Peyer's patch (tissue), 4 donors: ENCODE measurements at regions not wholly inside any gene's neighbourhood (a gene's known extent, or its start where the extent isn't known, plus 50 kb on each side); places are given as distances from the start of the nearest gene placed in this dataset.

ENCODE experiments used
- DNase-seq, 3 donors: peaks; one replicate each; pipeline ENCODE4 v3.0.0-alpha.2; 2017 to 2019
- H3K27ac ChIP-seq, 4 donors: fragments of 200-600 bp; sonication (generic); one replicate each; pipeline ENCODE4 v1.5.1; 2016 to 2019
- H3K27me3 ChIP-seq, 2 donors: fragments of 200-600 bp; sonication (generic); one replicate each; pipeline ENCODE4 v1.5.1; 2019
- H3K36me3 ChIP-seq, 3 donors: fragments of 200-600 bp; sonication (generic); one replicate each; pipeline ENCODE4 v1.5.1; 2016 to 2019
- H3K4me1 ChIP-seq, 4 donors: fragments of 200-600 bp; sonication (generic); one replicate each; pipeline ENCODE4 v1.5.1; 2016 to 2019
- H3K4me3 ChIP-seq, 4 donors: fragments of 200-600 bp; sonication (generic); 1 replicate in 3 of 4; 2 replicates in 1 of 4; pipeline ENCODE4 v1.5.1; 2016 to 2019; ENCODE audit warnings: mild to moderate bottlenecking in 1 of 4
- H3K9me3 ChIP-seq, 4 donors: fragments of 200-600 bp; sonication (generic); one replicate each; pipeline ENCODE4 v1.5.1; 2016 to 2019; ENCODE audit warnings: mild to moderate bottlenecking in 1 of 4
- POLR2A ChIP-seq, 2 donors: fragments of 450-650 bp; IDR thresholded peaks; one replicate each; pipeline ENCODE4 v1.5.1; 2017; ENCODE audit warnings: antibody characterized with exemption in 2 of 2, mild to moderate bottlenecking in 2 of 2, moderate library complexity in 2 of 2
- TF ChIP-seq, protein P1 (sequence below), 6 experiments: fragments of 450-650 bp in 4 of 6; fragments of 200-600 bp in 2 of 6; sonication (generic) in 1 of 6; IDR thresholded peaks; one replicate each; pipeline ENCODE4 v1.5.1; 2017 to 2019; ENCODE audit warnings: antibody characterized with exemption in 6 of 6, mild to moderate bottlenecking in 3 of 6, moderate library complexity in 1 of 6

DNA sequence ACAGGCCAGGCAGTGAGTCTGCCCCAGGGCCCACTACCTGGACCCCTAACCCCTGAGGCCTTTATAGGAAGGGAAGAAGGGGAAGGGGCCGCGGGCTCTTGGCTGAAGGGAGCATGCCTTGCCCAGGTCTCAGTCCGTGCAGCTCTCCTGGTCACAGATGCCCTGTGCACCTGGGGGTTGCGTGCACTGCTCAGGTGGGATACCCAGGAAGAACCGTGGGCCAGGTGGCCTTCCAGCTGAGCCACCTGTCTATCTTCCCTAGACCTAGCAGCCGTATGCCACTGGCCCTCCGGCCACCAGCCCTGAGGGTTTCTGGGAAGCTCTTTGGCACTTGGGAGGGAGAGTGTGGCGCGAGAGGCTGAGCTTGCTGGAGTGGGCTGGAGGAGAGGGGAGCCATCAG is 1178.6 kb downstream of the BRD1 start:
- no peaks in the 10 kb centered on the region for H3K27me3 ChIP-seq
- H3K4me1 ChIP-seq = no peaks in the 10 kb centered on the region
- no peak overlapping the region for H3K27ac ChIP-seq
- no peaks in the 10 kb centered on the region for H3K9me3 ChIP-seq
- no peak overlapping the region for H3K4me3 ChIP-seq
- no peak for DNase-seq
- TF ChIP-seq POLR2A (IDR thresholded peaks at IDR 0.05) = no peak
- TF ChIP-seq, protein P1, sequence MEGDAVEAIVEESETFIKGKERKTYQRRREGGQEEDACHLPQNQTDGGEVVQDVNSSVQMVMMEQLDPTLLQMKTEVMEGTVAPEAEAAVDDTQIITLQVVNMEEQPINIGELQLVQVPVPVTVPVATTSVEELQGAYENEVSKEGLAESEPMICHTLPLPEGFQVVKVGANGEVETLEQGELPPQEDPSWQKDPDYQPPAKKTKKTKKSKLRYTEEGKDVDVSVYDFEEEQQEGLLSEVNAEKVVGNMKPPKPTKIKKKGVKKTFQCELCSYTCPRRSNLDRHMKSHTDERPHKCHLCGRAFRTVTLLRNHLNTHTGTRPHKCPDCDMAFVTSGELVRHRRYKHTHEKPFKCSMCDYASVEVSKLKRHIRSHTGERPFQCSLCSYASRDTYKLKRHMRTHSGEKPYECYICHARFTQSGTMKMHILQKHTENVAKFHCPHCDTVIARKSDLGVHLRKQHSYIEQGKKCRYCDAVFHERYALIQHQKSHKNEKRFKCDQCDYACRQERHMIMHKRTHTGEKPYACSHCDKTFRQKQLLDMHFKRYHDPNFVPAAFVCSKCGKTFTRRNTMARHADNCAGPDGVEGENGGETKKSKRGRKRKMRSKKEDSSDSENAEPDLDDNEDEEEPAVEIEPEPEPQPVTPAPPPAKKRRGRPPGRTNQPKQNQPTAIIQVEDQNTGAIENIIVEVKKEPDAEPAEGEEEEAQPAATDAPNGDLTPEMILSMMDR (IDR thresholded peaks at IDR 0.05) = no peak
- no peaks in the 10 kb centered on the region for H3K36me3 ChIP-seq

DNA sequence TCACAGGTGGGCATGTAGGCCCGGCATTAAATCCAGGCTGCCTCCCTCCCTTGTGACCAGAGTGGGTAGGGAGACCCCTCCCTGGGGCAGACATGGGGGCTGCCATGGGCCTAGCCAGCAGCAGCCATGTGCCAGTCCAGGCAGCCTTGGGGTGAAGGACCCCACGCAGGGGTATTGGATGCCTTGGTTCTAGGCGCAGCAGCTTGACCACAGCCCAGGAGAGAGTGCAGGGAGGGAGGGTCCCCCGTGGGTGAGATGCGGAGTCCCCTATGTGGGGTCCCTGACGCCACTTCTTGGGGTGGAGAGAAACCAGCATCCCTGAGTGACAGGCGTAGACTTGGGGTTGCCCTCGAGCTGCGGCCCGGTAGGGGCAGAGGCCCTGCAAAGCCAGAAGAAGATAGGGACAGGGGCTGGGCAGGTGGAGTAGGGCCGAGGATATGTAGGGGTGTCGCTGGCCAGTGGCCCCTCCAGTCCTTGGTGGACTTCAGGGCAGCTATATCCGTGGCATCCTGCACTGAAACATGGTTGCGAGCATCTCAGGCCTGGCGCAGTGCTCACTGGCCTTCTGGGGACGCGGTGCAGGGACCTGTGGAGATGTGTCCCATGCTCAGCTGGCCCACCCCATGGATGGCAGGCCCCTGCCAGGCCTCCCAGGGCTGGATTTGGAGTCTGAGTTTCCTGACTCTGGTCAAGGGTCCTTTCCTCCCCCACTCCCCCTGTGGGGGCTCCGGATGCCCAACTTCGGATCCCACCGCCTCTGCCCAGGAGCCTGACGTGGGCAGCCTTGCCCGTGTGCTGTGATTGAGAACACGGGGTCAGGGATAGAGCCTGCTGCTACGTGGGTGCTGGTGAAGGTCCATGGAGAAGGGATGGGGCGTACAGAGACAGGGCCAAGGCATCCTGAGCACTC is 1179.8 kb downstream of the BRD1 start:
- no peaks in the 10 kb centered on the region for H3K9me3 ChIP-seq
- no peak for DNase-seq
- H3K27ac ChIP-seq = no peak overlapping the region
- H3K4me3 ChIP-seq = no peak overlapping the region
- no peaks in the 10 kb centered on the region for H3K36me3 ChIP-seq
- H3K27me3 ChIP-seq = no peaks in the 10 kb centered on the region
- TF ChIP-seq, protein P1 (IDR thresholded peaks at IDR 0.05) = no peak
- TF ChIP-seq POLR2A (IDR thresholded peaks at IDR 0.05) = no peak
- H3K4me1 ChIP-seq = no peaks in the 10 kb centered on the region

DNA sequence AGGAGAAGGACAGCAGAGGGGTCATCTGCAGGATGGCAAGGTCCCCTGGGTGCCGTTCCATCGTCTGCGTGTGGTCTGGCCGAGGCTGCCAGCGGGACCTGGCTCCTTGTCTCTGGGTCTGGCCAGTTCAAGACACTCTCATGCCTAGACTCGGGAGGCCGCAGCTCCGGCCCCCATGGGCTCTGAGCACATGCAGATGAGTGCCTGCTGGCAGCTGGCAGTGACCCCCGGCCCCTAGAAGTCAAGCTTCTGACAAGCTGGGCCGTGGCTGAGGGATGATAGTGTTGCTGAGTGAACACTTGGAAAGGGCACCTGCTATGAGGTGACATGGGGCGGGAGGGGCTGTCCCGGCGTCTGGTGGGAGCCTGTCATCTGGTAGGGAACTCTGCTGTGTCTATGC is 1180.6 kb downstream of the BRD1 start:
- Histone ChIP-seq H3K9me3 (no peaks in the 10 kb centered on the region), H3K27me3 (no peaks in the 10 kb centered on the region), H3K4me1 (no peaks in the 10 kb centered on the region), H3K36me3 (no peaks in the 10 kb centered on the region), H3K27ac (no peak overlapping the region), H3K4me3 (no peak overlapping the region)
- TF ChIP-seq POLR2A (IDR thresholded peaks at IDR 0.05) = no peak
- TF ChIP-seq, protein P1 (IDR thresholded peaks at IDR 0.05) = no peak
- no peak for DNase-seq

DNA sequence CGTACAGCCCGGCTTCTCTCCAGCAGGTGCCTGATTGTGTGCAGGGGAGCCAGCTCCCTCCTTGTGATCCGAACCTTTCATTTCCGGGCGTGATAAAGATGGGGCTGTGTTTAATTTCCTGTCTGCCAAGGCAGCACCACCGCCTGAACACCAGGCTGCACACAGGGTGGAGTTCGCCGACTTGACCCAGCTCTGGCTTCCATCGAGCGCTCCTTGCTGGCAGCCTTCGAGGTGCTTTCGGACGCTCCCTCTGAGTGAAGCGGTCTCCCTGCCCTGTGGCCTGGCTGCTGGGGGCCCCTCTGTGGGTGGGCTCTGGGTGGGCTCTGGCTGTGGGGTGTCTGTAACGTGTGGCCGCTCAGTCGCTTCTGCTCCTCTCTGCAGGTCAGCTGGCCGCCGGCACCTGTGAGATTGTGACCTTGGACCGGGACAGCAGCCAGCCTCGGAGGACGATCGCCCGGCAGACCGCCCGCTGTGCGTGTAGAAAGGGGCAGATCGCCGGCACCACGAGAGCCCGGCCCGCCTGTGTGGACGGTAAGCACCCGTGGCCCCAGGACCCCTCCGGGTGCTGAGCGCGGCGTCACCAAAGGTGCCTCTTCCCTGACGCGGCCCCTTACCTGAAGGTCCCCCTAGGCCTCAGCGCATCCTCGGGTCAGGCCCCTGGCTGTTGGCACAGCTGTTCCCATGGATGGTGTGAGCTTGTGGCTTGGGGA is 1181.3 kb downstream of the BRD1 start:
- H3K27me3 ChIP-seq = no peaks in the 10 kb centered on the region
- no peak for TF ChIP-seq POLR2A (IDR thresholded peaks at IDR 0.05)
- TF ChIP-seq, protein P1 (IDR thresholded peaks at IDR 0.05) = no peak
- no peak for DNase-seq
- H3K9me3 ChIP-seq = no peaks in the 10 kb centered on the region
- no peaks in the 10 kb centered on the region for H3K4me1 ChIP-seq
- no peaks in the 10 kb centered on the region for H3K36me3 ChIP-seq
- no peak overlapping the region for H3K4me3 ChIP-seq
- no peak overlapping the region for H3K27ac ChIP-seq

DNA sequence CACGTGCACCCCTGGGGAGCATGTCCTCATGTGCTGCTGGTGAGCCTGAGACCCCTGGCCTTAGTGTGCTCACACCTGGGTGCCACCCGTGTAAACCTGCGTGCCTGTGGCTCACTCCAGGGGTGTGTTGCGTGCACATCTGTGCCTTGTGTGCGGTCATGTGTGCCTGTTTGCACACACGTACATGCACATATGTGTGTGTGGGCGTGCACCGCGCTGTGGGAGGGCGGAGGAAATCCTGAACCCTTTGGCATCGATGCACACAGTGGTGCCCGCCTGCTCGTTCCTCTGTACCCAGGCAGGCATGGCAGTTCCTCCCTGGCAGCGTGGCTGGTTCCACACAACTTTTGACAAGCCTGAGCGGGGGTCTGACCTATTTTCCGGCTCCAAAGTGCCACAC is 1181.9 kb downstream of the BRD1 start:
- TF ChIP-seq, protein P1 (IDR thresholded peaks at IDR 0.05) = no peak
- TF ChIP-seq POLR2A (IDR thresholded peaks at IDR 0.05) = no peak

More for the DNA sequence above, 1181.9 kb downstream of the BRD1 start:
- Histone ChIP-seq H3K27ac (no peak overlapping the region), H3K9me3 (no peaks in the 10 kb centered on the region), H3K4me1 (no peaks in the 10 kb centered on the region), H3K4me3 (no peak overlapping the region), H3K27me3 (no peaks in the 10 kb centered on the region), H3K36me3 (no peaks in the 10 kb centered on the region)
- no peak for DNase-seq
